ACHN (cell line): ENCODE measurements at regions not wholly inside any gene's neighbourhood (a gene's known extent, or its start where the extent isn't known, plus 50 kb on each side); places are given as distances from the start of the nearest gene placed in this dataset.
A peak's percentile ranks its signal among the peaks of the same experiment; 100 is the strongest.

Experiments
- DNase-seq: peaks from one replicate; pipeline ENCODE4 v3.0.0-alpha.2; 2015
- in situ Hi-C: cut with HindIII; loops from 2 replicates; pipeline ENCODE4 v1.10.0; 2017; ENCODE audit warnings: low sequenced_read_pairs, low pct_ligation_motif_present, low pct_unique_long_range_greater_than_20kb

DNA sequence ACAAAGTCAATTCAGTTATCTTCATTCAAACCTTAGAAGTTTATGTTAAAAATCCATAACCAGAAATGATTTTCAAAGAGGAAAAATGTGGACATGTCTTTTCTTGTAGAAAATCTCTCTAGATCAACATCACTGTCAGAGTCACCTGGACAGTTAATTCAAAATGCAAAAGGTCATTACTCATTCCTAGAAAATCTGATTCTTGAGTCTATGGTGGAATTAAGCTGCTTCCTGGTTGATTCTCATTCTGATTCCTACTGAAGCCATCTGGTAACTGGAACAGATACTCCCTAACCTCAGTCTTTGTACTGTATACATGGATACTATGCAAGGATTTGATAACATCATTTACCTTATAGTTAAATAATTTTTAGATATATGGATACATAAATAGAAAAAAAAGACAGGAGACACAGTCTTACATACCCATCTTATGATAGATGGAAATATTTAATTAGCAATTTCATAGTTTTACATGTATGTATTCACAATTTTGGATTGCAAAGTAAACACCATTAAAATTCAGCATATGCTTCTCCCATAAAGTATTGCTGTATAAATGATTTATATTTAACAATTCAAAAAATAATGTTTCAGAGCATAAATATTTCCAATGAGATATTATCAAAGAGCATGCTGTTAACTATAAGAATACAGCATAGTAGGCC, 693.2 kb upstream of the CCDC54 start:
- no peak for DNase-seq
- in situ Hi-C loops, result no loop called here

DNA sequence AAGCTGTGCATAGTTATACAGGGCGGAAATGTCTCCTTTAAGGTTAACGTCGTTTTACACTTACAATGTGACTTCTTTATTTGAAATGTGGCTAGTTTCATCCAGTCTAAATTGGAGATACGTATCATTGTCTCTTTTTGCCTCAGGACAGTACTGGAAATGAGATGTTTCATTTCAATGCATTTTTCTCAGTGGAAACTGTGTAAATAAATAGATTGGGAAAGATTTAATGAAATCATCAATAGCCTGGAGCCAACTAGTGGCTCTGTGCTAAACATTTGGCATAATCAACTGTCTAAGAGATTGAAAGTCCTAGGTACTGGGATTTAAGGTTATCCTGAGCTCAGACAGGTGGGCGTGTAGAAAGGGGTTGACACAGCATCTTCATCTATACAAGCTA, 691.5 kb upstream of the CCDC54 start:
- in situ Hi-C loops, result no loop called here
- DNase-seq, result no peak

DNA sequence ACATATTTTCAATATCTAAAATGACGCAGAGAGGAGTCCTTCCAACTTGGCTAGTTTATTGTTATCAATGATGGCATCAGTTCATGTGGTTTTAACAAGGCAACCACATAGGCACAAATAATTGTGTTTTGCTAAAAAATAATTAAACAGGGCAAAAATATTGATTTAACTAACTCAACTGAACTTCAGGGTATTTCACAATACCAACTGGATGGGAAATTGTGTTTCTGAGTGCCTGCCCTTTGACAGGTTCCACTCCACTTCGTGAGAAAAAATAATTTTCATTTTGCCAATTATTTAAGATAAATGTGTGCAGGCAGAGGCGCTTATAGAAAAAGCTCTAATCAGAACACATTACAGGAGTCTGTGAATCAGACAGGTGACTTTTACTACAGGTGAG, 689.3 kb upstream of the CCDC54 start:
- in situ Hi-C loops, result no loop called here
- no peak for DNase-seq

DNA sequence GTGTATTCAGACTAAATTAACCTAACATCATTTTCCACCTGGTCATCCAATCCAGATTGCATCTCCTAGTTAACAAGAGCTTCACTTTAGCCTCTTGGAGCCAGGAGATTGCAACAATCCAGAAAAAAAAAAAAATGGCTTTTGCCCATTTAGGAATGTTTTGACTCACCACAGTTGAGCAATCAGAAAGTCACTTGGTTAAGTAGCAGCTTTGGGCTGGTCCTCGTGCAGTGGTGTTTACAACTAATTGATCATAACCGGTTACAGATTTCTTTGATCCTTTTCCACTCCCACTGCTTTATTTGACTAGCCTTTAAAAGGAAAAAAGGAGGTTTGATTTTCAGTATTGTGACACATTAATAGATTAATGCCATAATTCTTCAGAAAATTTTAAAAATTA, 688.8 kb upstream of the CCDC54 start:
- in situ Hi-C loops, result no loop called here
- peak; percentile 35 for DNase-seq

DNA sequence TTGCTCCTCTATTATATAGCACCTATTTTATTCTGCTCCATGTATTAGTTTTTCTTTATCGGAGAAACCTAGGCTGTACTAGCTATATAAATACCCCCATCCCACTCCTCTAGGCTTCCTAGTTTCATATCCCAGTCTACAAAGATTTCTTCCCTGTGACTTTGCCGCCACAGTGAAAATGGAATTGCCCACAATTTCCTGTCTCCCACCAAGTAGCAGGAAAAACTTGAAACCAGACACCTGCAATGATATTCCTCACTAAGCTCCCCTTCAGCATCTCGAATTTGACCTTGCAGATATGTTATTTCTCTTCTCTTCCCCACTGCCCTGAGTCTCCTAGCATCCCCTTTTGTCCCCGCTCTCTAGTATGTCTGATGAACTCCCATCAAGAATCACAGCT, 685.8 kb upstream of the CCDC54 start:
- in situ Hi-C loops, result no loop called here
- no peak for DNase-seq

DNA sequence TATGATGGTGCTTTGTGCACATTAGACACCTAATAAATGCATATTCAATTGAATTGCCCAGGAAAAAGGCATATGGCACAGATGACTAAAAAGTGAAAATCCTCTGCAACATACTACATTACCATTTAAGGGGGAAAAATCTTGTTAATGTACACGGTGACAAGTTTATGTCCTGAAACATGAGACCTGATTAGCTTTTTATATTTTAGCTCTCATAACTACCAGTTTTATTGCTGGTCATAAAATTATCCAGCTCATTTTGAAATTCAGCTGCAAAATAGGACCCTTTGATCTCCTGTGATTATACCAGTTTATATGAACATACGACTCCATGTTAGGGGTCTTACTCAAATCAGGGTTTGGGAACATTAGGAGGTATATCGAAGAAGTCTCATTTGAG, 684.6 kb upstream of the CCDC54 start:
- in situ Hi-C loops, result no loop called here
- DNase-seq, result no peak

DNA sequence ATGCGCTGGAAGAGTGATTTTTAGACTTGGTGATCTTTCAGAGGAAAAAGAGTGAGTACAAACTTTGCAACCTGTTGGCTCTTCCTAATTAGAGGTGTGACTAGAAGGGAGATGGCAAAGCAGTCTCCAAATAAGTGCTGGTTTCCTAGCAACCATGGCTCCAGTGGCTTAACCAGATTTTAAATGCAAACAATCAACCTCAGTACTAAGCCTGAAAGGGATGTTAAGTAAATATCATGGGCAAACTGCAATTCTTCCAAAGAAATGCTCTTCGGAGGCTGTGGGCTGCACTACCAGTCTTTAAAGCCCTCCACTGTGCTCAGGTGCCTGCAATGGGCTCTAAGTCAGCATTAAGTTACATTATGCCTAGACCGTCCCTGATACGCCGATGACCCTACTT, 678.1 kb upstream of the CCDC54 start:
- no peak for DNase-seq
- in situ Hi-C loops, result no loop called here

DNA sequence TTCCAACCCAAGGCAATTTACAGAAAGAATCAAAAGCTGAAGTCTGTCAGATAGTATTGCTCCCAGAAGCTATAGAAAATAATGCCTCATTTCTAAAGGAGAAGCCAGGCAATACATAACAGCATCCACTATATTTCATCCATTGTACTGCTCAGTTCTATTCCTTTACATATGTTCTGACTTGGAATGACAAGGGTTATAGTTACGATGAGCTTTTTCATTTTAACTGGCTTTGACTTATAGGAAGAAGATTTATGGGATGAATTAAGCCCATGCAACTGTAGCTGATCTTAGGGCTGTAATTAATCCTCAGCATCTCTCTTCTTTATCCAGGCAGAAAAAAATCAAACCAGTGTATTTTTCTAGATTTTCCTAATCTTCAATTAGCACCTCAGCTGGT, 676.3 kb upstream of the CCDC54 start:
- in situ Hi-C loops, result no loop called here
- DNase-seq, result no peak

DNA sequence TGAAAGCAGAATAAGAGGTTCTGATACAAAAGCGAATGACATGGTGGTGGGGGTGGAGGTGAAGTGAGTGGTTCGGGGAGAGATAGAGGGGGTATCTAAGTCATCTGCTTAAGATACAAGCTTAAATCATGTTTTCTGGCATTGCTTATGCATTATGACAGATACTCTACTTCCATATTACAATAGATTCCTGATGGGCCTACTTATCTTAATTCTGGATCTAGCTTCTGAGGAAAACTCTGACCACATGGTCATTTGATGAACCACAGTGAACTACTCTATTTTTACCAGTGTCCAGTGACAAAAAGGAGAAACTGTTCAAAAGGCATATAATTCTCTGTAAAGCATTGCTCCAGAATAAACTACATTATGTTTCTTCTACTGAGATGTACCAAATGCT, 673.7 kb upstream of the CCDC54 start:
- in situ Hi-C loops, result no loop called here
- DNase-seq, result no peak

DNA sequence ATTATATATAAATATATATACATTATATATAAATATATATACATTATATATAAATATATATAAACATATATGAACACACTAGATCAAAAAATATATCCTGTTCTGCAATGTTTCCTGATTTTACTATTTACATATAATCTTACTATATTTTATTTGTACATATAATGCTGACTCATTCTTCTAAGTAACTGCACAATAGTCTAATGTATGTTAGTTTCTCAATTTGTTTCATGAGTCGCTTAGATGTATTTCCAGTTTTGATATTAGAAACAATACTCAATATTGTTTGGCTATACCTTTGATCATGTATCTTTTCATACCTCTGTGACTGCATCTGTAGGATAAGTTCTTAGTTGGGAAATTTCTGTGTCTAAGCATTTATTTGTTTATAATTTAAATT, 669.9 kb upstream of the CCDC54 start:
- no peak for DNase-seq
- in situ Hi-C loops, result no loop called here

DNA sequence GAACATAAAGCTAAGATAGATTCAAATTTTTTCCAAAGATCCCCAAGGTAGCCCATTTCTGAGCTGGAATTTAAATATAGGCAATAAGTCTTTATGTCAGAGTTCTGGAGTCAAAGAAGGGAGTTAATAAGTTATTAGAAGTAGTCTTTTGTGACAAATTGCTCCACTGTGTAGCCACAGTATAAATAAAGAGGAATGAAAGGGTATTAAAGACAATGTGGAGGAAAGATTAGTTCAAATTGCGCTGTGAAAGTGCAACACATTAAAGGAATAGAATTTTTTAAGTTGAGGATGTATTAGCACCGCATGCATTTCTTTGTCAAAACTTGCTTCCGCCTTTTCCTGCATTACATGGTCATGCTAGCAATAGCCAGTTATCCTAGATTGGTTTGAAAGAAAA, 666.6 kb upstream of the CCDC54 start:
- DNase-seq, result no peak
- in situ Hi-C loops, result no loop called here

DNA sequence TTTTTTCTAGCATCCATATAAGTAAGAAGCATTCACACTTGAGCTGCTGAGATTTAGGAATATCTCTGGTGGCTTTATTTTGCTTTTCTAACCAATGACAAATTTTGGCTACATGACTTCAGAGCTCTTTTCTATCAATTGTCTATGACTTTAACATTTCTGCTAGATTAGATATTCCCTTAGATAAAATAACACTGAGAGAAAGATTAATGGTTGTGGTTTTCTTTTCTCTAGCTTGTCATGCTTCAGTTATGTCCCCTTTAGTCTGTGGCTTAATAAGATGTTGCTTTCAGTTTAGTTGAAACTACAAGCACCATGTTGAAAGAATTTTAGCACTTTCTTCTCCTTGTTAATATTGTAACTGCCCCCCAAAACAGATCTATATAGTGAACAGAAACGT, 665.6 kb upstream of the CCDC54 start:
- peak; percentile 59 for DNase-seq
- in situ Hi-C loops, result no loop called here

DNA sequence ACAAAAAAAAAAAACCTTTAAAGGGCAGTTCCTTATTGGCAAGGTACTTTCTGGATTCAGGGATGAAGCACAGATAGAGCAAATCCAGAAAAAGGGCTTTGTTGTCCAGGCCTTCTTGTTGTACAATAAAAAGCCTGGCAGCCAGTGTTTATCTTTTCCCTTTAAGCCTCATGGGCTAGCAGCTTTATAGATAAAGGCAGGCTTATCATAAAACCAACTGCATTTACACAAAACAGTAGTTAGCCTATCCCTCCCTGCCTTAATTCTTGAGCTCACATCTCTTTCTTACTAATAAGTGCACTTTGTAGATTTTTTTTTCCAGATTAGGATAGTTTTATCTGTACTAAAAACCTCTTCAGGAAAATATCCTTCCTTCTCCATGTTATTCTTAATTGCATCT, 662.8 kb upstream of the CCDC54 start:
- in situ Hi-C loops, result no loop called here
- DNase-seq, result no peak

DNA sequence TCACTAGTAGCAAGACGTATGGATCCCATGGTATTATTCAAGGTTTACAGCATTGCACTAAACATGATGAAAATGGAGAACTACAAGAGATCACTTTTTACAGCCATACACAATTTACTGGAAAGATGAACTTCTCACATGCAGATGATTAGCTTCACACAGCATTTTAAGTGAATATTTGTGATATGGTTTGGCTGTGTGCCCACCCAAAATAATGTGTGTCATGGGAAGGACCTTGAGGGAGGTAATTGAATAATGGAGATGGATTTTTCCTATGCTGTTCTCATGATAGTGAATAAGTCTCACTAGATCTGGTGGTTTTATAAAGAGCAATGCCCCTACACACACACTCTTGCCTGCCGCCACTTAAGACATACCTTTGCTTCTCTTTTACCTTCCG, 662.0 kb upstream of the CCDC54 start:
- in situ Hi-C loops, result no loop called here
- no peak for DNase-seq

DNA sequence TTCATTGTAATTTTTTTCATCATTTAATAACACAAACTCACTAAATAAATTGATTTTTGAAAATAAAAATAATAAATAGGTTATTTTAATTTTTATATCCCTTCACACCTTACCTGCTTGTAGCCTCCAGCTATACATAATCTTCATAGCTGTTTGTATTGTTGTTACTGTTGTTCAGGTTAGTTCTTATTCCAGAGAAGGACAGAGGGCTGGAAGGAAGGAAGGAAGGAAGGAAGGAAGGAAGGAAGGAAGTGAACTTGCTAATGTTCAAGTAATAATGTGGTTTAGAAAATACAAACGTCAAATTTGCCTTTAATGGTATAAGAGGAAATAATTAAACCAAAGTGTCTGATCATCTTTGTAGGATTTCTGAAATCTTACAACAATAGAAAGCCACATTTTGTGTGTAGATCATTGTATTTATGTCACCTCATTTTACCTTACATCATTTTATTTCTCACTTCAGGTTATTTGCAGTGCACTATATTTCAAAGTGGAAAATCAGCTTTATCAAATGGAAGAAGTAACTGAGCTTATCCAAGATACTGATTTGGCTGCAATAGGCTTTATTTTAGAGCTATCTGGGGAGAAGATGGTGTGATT, 660.0 kb upstream of the CCDC54 start:
- in situ Hi-C loops, result no loop called here
- no peak for DNase-seq

DNA sequence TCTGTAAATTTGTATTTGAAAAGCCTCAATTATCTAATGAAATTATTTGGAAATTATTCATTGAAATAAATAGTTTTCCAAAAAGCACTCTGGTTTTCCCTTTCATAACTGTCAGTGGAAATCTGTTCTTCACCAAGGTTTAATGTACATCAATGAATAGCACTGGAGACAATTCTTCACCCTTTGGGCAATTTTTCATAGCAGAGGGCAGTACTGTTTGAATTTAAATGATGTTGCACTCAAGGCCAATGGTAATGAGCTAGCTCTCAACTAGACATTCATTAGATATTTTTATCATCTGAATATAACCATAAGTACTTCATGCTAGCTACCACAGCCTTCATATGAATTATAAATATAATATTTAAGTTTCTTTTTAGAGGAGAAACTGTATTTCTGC, 658.2 kb upstream of the CCDC54 start:
- no peak for DNase-seq
- in situ Hi-C loops, result no loop called here

DNA sequence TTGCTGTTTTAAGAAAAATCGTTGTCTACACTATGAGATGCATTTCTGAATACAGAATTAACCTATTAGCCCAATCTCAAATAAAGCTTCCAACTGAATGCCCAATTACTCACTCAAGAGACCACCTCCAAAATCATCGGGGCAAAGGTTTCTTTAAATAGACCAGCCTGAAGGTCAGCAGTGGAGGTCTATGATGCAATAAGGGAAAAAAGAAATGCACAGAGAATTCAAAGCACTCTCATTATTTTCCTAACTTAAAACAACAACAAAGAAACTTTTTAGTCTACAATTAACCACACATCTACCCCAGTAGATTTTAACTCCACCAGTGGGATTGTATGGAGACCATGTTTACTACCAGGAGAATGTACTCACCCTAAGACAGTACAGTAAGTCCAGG, 657.7 kb upstream of the CCDC54 start:
- in situ Hi-C loops, result no loop called here
- no peak for DNase-seq

DNA sequence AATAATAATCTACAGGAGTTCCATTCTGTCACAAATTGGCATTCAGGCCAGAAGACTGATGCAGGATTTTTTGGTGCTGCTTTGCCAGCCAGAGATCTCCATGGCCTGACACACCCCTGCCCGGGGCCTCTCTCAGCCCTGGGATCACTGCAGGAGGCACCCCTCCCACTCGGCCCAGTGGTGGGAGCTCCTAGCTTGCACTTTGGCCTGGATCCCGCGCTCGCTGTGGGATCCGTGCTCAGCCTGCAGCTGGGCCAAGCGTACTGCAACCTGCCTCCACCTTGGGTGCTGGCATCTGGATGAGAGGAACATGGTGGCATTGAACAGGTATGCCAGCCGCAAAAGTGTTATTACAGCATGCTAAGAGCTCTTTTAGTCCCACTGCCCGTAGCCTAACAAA, 656.7 kb upstream of the CCDC54 start:
- in situ Hi-C loops, result no loop called here
- no peak for DNase-seq

DNA sequence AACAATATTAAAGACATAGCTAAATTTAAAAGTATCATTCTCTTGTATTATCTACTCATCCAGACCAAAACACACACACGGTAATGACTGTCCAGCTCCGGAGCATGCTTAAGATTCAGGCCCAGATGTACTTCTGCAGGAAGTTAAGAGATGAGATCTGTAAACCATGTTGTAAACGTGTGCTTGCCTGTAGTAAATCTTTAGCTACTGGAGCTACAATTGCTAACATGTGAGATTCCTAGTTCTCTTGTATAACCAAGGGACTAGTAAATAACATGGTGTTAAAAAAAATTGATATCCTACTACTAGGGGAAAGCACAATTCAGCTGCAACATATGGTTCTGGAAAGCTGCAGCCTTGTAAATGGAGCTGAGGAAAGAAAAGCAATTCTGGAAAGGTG, 651.7 kb upstream of the CCDC54 start:
- in situ Hi-C loops, result no loop called here
- no peak for DNase-seq

DNA sequence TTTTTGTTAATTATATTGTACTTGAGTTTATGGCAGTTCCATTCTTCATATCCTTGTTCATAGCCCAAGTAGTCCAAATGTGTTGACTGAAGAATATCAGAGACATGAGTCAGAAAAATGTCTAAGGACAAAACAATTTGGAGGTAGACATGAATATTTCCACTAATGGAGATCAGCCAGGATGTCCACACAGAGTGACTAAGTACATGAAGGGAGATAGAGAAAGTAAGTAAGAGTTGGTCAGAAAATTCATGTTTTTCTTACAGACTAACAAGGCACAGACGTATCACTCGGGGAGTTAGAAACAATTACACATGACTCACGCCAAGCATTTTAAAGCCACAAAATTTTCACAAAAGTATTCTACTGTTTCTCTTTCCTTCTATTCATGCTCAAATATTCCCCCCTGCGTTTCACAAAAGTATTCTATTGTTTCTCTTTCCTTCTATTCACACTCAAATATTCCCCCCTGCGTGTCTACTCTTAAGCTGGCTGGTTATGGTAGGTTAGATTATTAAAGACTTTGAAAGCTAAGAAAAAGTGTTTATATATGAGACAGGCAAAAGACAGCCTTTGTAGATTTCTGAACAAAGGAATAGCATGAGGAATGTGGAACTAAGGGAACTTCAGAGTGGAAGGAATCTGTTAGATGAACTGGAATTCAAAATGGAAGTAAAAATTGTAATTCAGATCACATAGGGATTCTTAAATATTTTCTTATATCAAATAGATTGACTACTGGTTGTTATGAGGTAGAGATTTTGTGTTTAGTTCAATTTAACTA, 648.7 kb upstream of the CCDC54 start:
- peak; percentile 80 for DNase-seq
- in situ Hi-C loops, result no loop called here
